ENCODE measurements at regions not wholly inside any gene's neighbourhood (a gene's known extent, or its start where the extent isn't known, plus 50 kb on each side); places are given as distances from the start of the nearest gene placed in this dataset.

- H3K9me3 ChIP-seq, result no peaks in the 10 kb centered on the region
- no peak for TF ChIP-seq CTCF (IDR thresholded peaks at IDR 0.05)
- H3K27ac ChIP-seq, result no peak overlapping the region
- no peaks in the 10 kb centered on the region for H3K36me3 ChIP-seq
- DNase-seq, result no peak
- intact Hi-C loops (cut with DNase I; ENCODE audit: low total_unique reads), result no loop called here
- no peak overlapping the region for H3K4me3 ChIP-seq
- H3K4me1 ChIP-seq, result no peaks in the 10 kb centered on the region
- H3K27me3 ChIP-seq, result no peaks in the 10 kb centered on the region
These were observed 131.4 kb downstream of the OR4C45 start for GRCh38 chr11:50164050-50164449.

DNA sequence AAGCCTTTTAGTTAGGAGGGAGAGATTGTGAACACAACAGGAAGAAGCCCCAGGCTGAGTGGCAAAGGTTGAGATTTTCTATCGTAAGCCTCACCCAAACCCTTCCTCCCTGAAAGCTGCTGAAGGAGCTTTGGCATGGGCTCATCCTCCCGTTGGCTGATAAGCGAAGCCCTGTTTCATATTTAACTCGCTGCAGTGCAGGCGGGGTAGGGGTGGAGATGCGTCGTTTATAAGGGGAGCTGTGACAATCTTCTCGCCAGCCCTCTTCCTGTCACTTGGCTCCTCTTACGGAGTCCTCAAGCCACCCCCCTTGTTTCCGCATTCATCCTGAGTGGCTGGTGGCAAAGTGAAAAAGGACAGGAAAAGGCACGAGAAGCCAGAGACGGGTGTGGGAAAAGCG, 137.0 kb downstream of the OR4C45 start:
- intact Hi-C loops (cut with DNase I; ENCODE audit: low total_unique reads), result no loop called here
- no peak for TF ChIP-seq CTCF (IDR thresholded peaks at IDR 0.05)
- no peaks in the 10 kb centered on the region for H3K4me1 ChIP-seq
- no peak for DNase-seq
- H3K4me3 ChIP-seq, result no peak overlapping the region
- H3K27ac ChIP-seq, result no peak overlapping the region
- H3K27me3 ChIP-seq, result no peaks in the 10 kb centered on the region
- H3K36me3 ChIP-seq, result no peaks in the 10 kb centered on the region
- H3K9me3 ChIP-seq, result no peaks in the 10 kb centered on the region

DNA sequence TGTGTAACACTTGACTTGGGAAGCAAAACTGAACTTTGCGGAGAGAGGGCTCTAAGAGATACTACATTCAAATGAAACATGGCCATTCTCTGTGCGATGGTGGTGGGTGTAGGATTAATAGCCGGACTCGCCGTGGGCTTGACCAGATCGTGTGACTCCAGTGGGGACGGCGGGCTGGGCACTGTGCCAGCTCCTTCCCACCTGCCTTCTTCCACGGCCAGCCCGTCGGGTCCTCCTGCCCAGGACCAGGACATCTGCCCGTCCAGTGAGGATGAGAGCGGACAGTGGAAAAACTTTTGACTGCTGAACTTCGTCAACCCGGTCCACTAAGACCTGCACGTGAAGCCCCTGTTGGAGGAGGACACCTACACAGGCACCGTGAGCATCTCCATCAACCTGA, 137.4 kb downstream of the OR4C45 start:
- H3K4me3 ChIP-seq, result no peak overlapping the region
- H3K27me3 ChIP-seq, result no peaks in the 10 kb centered on the region
- no peak overlapping the region for H3K27ac ChIP-seq
- no peaks in the 10 kb centered on the region for H3K36me3 ChIP-seq
- no peaks in the 10 kb centered on the region for H3K9me3 ChIP-seq
- DNase-seq, result no peak
- TF ChIP-seq CTCF (IDR thresholded peaks at IDR 0.05), result no peak
- no peaks in the 10 kb centered on the region for H3K4me1 ChIP-seq
- intact Hi-C loops (cut with DNase I; ENCODE audit: low total_unique reads), result no loop called here

- Histone ChIP-seq H3K4me3 (no peak overlapping the region), H3K36me3 (no peaks in the 10 kb centered on the region), H3K9me3 (no peaks in the 10 kb centered on the region), H3K4me1 (no peaks in the 10 kb centered on the region), H3K27me3 (no peaks in the 10 kb centered on the region), H3K27ac (no peak overlapping the region)
- intact Hi-C loops (cut with DNase I; ENCODE audit: low total_unique reads), result no loop called here
- no peak for DNase-seq
- TF ChIP-seq CTCF (IDR thresholded peaks at IDR 0.05), result no peak
These were observed 141.5 kb downstream of the OR4C45 start for GRCh38 chr11:50174189-50174588.

DNA sequence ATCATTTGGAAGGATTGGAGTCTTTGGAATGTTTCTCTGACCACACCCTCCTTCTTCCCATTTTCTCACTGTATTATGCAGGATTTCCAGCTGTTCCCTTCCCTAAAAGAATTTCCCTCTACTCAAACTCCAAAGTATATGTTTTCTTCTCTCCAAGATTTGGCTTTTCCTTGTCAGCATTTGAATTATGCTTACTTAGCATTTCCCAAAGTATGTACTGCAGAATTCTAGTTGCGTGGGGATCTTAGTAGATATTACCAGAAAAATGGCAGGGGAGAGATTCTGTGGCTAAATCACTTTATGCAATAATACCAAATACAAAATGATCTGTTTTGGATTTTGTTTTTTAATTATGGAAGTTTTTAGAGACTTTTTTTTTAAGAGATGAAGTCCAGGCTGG, 142.3 kb downstream of the OR4C45 start:
- Histone ChIP-seq H3K4me1 (no peaks in the 10 kb centered on the region), H3K9me3 (no peaks in the 10 kb centered on the region), H3K27me3 (no peaks in the 10 kb centered on the region), H3K27ac (no peak overlapping the region), H3K36me3 (no peaks in the 10 kb centered on the region), H3K4me3 (no peak overlapping the region)
- DNase-seq, result no peak
- intact Hi-C loops (cut with DNase I; ENCODE audit: low total_unique reads), result no loop called here
- TF ChIP-seq CTCF (IDR thresholded peaks at IDR 0.05), result no peak

GRCh38 chr11:50178737-50179136, 146.1 kb downstream of the OR4C45 start:
- no peak for TF ChIP-seq CTCF (IDR thresholded peaks at IDR 0.05)
- intact Hi-C loops (cut with DNase I; ENCODE audit: low total_unique reads), result no loop called here
- Histone ChIP-seq H3K4me3 (no peak overlapping the region), H3K27ac (no peak overlapping the region), H3K36me3 (no peaks in the 10 kb centered on the region), H3K4me1 (no peaks in the 10 kb centered on the region), H3K9me3 (peaks cover 0 to 5% (median 0%) of the 10 kb centered on the region in 3 donors), H3K27me3 (no peaks in the 10 kb centered on the region)
- DNase-seq, result no peak

Measured in tibial artery (tissue), 4 donors.